Heart right ventricle (tissue), 16 donors: ENCODE measurements at regions not wholly inside any gene's neighbourhood (a gene's known extent, or its start where the extent isn't known, plus 50 kb on each side); places are given as distances from the start of the nearest gene placed in this dataset.

Experiments used
- ATAC-seq, 8 donors: fragments of 200-7000 bp; cut with Tn5 transposase; one replicate each; pipeline ENCODE4 v1.9.1; 2020; ENCODE audit warnings: mild to moderate bottlenecking in 8 of 8, moderate library complexity in 8 of 8, moderate number of reproducible peaks in 1 of 8
- DNase-seq, 2 donors: peaks; one replicate each; pipeline ENCODE4 v3.0.0-alpha.2; 2020
- H3K27ac ChIP-seq, 10 donors: fragments of 200-600 bp; sonication (generic) in 2 of 10; one replicate each; pipeline versions ENCODE4 v1.5.0 to v1.8.0; 2020 to 2022; ENCODE audit warnings: mild to moderate bottlenecking in 3 of 10
- H3K27me3 ChIP-seq, 7 donors: fragments of 200-600 bp; one replicate each; pipeline ENCODE4 v1.8.0; 2021 to 2022; ENCODE audit warnings: mild to moderate bottlenecking in 2 of 7
- H3K36me3 ChIP-seq, 9 donors: fragments of 200-600 bp; sonication (generic) in 1 of 9; one replicate each; pipeline versions ENCODE4 v1.5.0 to v1.8.0; 2020 to 2022; ENCODE audit warnings: mild to moderate bottlenecking in 2 of 9
- H3K4me1 ChIP-seq, 9 donors: fragments of 200-600 bp; sonication (generic) in 1 of 9; one replicate each; pipeline versions ENCODE4 v1.5.0 to v1.8.0; 2020 to 2022; ENCODE audit warnings: mild to moderate bottlenecking in 4 of 9
- H3K4me3 ChIP-seq, 10 donors: fragments of 200-600 bp; sonication (generic) in 2 of 10; one replicate each; pipeline versions ENCODE4 v1.5.0 to v1.8.0; 2020 to 2022; ENCODE audit warnings: mild to moderate bottlenecking in 7 of 10, moderate library complexity in 2 of 10
- H3K9me3 ChIP-seq, 11 donors: fragments of 200-600 bp in 10 of 11; sonication (generic) in 2 of 11; one replicate each; pipeline versions ENCODE4 v1.5.0 to v1.8.0; 2013 to 2022; ENCODE audit warnings: mild to moderate bottlenecking in 2 of 11, control low read depth in 1 of 11, moderate library complexity in 1 of 11
- WGBS, 2 donors: extraction: QIAGEN DNeasy Blood & Tissue Kit; methylation state at CpG; one replicate each; pipeline ENCODE4 v1.1.7; 2013; ENCODE audit warnings: inconsistent platforms in 1 of 2; 5-methylcytosine and 5-hydroxymethylcytosine counted together
- intact Hi-C, 10 donors: fragments of 100-400 bp; cut with DNase I; formaldehyde crosslinking; loops; one replicate each; pipeline versions ENCODE4 v1.11.1 to v1.14.2; 2022
- TF ChIP-seq, protein P1 (sequence below), 9 donors: fragments of 200-600 bp; sonication (generic) in 2 of 9; IDR thresholded peaks; one replicate each; pipeline versions ENCODE4 v1.5.0 to v1.8.0; 2021 to 2022; ENCODE audit warnings: antibody characterized with exemption in 9 of 9, mild to moderate bottlenecking in 5 of 9, moderate library complexity in 1 of 9
- donor health status: Arrhythmogenic right ventricular cardiomyopathy.
- donor health status: ischemic (EF 13 %, LVEDD 7.1; RV severe dilation, severe dysfunction).
- donor health status: healthy with polysubstance abuse.
- donor health status: DM: no; HTN: yes; CAD: no.
- donor health status: DM: no; HTN: no; CAD: no.
- donor health status: ischemic (EF 25% LVEDD 6.9; RV normal size, moderate dysfunction).
- donor health status: ischemic (EF 25% LVEDD 5.7; RV mildly dilated, moderate dysfunction).
- donor health status: healthy.
- donor health status: DM: yes; HTN: yes; CAD: no.
- donor health status: Ischemic cardiomyopathy.
- donor health status: ischemic (EF 35%, LVEDD 5.7; RV mildly dilated, moderate dysfunction).
- donor health status: nonischemic (EF 11% LVEDD 7.7; RV severe dilation, severe dysfunction).
- donor health status: DM: yes; HTN: yes; CAD: no.
- donor health status: PGD.
- donor health status: ischemic (EF 29% LVEDD 5.4; RV normal size, mild dysfunction).
- donor health status: nonischemic (EF 23%, LVEDD 6.1; RV moderate dilation, normal function).

DNA sequence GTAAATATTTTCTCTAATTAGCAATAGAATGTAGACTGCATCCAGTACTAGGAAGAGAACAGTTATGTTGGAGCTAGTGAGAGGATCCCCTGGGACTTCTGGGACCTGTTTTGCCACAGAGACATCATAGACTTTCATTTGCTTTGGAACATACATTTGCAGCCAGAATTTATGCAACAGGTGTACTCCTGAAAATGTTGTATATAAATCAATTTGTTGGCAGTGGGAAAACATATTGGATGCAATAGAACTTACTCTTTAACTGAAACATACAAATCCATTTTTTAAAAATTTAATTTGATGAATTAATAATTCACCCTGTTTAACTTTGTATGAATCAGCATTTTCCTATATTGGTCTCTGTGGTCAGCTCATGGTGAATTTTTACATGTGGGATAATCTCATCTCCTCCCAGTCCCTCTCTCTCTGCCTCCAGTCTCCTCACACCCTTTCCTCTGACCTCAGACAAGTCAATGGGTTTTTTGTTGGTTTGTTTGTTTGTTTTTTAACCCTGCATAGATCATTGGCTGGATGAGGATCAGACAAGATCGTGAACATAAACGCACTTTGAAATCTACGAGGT, 263.0 kb downstream of the LPIN1 start:
- WGBS, 2 donors = 91 to 94% methylated on average over 3 of the region's 3 CpGs
- peaks cover 0 to 11% (median 0%) of the 10 kb centered on the region in 7 donors for H3K27me3 ChIP-seq
- no peaks in the 10 kb centered on the region for H3K36me3 ChIP-seq
- TF ChIP-seq, protein P1, sequence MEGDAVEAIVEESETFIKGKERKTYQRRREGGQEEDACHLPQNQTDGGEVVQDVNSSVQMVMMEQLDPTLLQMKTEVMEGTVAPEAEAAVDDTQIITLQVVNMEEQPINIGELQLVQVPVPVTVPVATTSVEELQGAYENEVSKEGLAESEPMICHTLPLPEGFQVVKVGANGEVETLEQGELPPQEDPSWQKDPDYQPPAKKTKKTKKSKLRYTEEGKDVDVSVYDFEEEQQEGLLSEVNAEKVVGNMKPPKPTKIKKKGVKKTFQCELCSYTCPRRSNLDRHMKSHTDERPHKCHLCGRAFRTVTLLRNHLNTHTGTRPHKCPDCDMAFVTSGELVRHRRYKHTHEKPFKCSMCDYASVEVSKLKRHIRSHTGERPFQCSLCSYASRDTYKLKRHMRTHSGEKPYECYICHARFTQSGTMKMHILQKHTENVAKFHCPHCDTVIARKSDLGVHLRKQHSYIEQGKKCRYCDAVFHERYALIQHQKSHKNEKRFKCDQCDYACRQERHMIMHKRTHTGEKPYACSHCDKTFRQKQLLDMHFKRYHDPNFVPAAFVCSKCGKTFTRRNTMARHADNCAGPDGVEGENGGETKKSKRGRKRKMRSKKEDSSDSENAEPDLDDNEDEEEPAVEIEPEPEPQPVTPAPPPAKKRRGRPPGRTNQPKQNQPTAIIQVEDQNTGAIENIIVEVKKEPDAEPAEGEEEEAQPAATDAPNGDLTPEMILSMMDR (IDR thresholded peaks at IDR 0.05) = no peak
- no peak overlapping the region for H3K27ac ChIP-seq
- peaks cover 0 to 22% (median 4%) of the 10 kb centered on the region in 9 donors for H3K4me1 ChIP-seq
- DNase-seq = no peak
- no peak overlapping the region for H3K4me3 ChIP-seq
- no peaks in the 10 kb centered on the region for H3K9me3 ChIP-seq
- no peak for ATAC-seq
- intact Hi-C loops = no loop called here

GRCh38 chr2:12010059-12010458, 263.6 kb downstream of the LPIN1 start:
- H3K9me3 ChIP-seq = no peaks in the 10 kb centered on the region
- no peak overlapping the region for H3K4me3 ChIP-seq
- H3K4me1 ChIP-seq = peaks cover 0 to 25% (median 4%) of the 10 kb centered on the region in 9 donors
- 95 to 97% methylated on average over 1 of the region's 1 CpG for WGBS, 2 donors
- peaks cover 0 to 11% (median 0%) of the 10 kb centered on the region in 7 donors for H3K27me3 ChIP-seq
- TF ChIP-seq, protein P1 (IDR thresholded peaks at IDR 0.05) = no peak
- DNase-seq (no peak), ATAC-seq (no peak)
- no peaks in the 10 kb centered on the region for H3K36me3 ChIP-seq
- intact Hi-C loops = no loop called here
- no peak overlapping the region for H3K27ac ChIP-seq

GRCh38 chr2:12010779-12011178, 264.3 kb downstream of the LPIN1 start:
- 90 to 93% methylated on average over 4 of the region's 4 CpGs for WGBS, 2 donors
- H3K27ac ChIP-seq = no peak overlapping the region
- intact Hi-C loops = no loop called here
- DNase-seq (no peak), ATAC-seq (no peak)
- peaks cover 0 to 18% (median 4%) of the 10 kb centered on the region in 9 donors for H3K4me1 ChIP-seq
- TF ChIP-seq, protein P1 (IDR thresholded peaks at IDR 0.05) = no peak
- no peaks in the 10 kb centered on the region for H3K9me3 ChIP-seq
- no peaks in the 10 kb centered on the region for H3K36me3 ChIP-seq
- peaks cover 0 to 11% (median 0%) of the 10 kb centered on the region in 7 donors for H3K27me3 ChIP-seq
- H3K4me3 ChIP-seq = no peak overlapping the region

DNA sequence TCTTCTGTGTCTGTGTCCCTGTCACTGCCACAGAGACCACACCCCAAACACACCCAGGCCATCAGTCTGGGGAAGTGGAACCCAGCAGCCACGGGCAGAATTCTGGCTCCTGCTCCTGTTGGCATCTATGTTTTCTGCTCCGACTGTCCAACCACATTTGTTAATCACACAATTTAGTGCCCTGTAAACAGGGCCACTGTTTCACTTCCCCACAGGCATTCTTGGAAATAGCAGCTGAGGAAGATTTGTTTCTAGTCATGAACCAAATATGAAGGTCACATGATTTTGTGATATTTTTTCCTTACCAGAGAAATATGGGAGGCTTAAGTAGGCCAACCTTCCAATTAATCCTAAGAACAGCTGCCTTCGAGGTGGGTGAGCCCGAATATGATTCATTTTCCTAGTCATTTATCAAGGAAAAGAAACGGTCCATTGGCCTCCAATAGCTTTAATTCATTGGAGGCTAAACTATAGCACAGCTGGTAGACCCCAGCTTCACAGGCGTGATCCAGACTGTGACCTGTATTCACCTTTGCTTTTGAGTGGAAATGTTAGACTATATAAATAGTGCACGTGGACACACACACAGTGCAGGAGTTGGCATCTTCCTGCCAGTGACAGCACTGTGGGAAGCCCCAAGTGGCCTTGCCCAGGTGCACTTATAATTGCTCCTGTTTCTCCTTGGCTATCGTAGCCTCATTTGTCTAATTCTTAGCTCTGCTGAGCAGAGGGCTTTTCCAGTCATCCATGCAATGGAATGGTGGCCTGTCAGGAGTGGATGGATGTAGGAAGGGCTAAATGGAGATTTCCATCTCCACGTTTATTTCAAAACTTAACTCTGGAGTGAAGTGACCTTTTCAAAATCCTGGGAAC, 267.9 kb downstream of the LPIN1 start:
- WGBS, 2 donors = 78 to 86% methylated on average over 9 of the region's 9 CpGs
- H3K36me3 ChIP-seq = no peaks in the 10 kb centered on the region
- ATAC-seq = peak in 4 of 8 donors; percentile 20 to 51 (median 45)
- intact Hi-C loops = no loop called here
- peaks cover 0 to 6% (median 0%) of the 10 kb centered on the region in 9 donors for H3K4me1 ChIP-seq
- DNase-seq = peak; percentile 9 to 19
- TF ChIP-seq, protein P1 (IDR thresholded peaks at IDR 0.05) = no peak
- peaks cover 0 to 16% (median 0%) of the 10 kb centered on the region in 7 donors for H3K27me3 ChIP-seq
- peaks cover 0 to under 1% (median 0%) of the 10 kb centered on the region in 11 donors for H3K9me3 ChIP-seq
- H3K4me3 ChIP-seq = no peak overlapping the region
- H3K27ac ChIP-seq = peak overlapping the region in 1 of 10 donors; percentile 24
